Stomach (tissue), 4 donors: ENCODE measurements at regions not wholly inside any gene's neighbourhood (a gene's known extent, or its start where the extent isn't known, plus 50 kb on each side); places are given as distances from the start of the nearest gene placed in this dataset.

Source experiments
- EP300 ChIP-seq: sonication (generic); formaldehyde crosslinking; IDR thresholded peaks from one replicate; pipeline ENCODE4 v1.6.1; 2017; ENCODE audit warnings: antibody characterized with exemption
- POLR2A ChIP-seq, 4 donors: fragments of 450-650 bp; IDR thresholded peaks; one replicate each; pipeline ENCODE4 v1.6.1; 2016; ENCODE audit warnings: antibody characterized with exemption in 4 of 4, control low read depth in 2 of 4, mild to moderate bottlenecking in 1 of 4, moderate library complexity in 1 of 4
- POLR2AphosphoS5 ChIP-seq, 3 donors: sonication (generic); formaldehyde crosslinking; IDR thresholded peaks; one replicate each; pipeline ENCODE4 v1.6.1; 2016; ENCODE audit warnings: antibody characterized with exemption in 3 of 3
- TF ChIP-seq, protein P1 (sequence below), 7 experiments: fragments of 450-650 bp in 4 of 7; fragments of 200-600 bp in 3 of 7; sonication (generic) in 3 of 7; IDR thresholded peaks; one replicate each; pipeline ENCODE4 v1.5.1; 2016 to 2019; ENCODE audit warnings: antibody characterized with exemption in 7 of 7, control low read depth in 2 of 7, mild to moderate bottlenecking in 1 of 7

GRCh38 chr12:93100610-93101009 lies 171.5 kb upstream of the EEA1 start:
- TF ChIP-seq, protein P1, sequence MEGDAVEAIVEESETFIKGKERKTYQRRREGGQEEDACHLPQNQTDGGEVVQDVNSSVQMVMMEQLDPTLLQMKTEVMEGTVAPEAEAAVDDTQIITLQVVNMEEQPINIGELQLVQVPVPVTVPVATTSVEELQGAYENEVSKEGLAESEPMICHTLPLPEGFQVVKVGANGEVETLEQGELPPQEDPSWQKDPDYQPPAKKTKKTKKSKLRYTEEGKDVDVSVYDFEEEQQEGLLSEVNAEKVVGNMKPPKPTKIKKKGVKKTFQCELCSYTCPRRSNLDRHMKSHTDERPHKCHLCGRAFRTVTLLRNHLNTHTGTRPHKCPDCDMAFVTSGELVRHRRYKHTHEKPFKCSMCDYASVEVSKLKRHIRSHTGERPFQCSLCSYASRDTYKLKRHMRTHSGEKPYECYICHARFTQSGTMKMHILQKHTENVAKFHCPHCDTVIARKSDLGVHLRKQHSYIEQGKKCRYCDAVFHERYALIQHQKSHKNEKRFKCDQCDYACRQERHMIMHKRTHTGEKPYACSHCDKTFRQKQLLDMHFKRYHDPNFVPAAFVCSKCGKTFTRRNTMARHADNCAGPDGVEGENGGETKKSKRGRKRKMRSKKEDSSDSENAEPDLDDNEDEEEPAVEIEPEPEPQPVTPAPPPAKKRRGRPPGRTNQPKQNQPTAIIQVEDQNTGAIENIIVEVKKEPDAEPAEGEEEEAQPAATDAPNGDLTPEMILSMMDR (IDR thresholded peaks at IDR 0.05): no peak
- no peak for TF ChIP-seq POLR2A (IDR thresholded peaks at IDR 0.05)
- TF ChIP-seq POLR2AphosphoS5 (IDR thresholded peaks at IDR 0.05): no peak
- no peak for TF ChIP-seq EP300
